GM21360 (cell line): ENCODE measurements at regions not wholly inside any gene's neighbourhood (a gene's known extent, or its start where the extent isn't known, plus 50 kb on each side); places are given as distances from the start of the nearest gene placed in this dataset.

Source experiments
- ATAC-seq: cut with Tn5 transposase; IDR thresholded peaks from one replicate; pipeline ENCODE4 v1.9.1; 2021; ENCODE audit warnings: mild to moderate bottlenecking, moderate library complexity; ENCODE audit not compliant: unreplicated experiment

- no peak for ATAC-seq
These were observed 535.6 kb downstream of the QKI start for GRCh38 chr6:163950159-163950558.

DNA sequence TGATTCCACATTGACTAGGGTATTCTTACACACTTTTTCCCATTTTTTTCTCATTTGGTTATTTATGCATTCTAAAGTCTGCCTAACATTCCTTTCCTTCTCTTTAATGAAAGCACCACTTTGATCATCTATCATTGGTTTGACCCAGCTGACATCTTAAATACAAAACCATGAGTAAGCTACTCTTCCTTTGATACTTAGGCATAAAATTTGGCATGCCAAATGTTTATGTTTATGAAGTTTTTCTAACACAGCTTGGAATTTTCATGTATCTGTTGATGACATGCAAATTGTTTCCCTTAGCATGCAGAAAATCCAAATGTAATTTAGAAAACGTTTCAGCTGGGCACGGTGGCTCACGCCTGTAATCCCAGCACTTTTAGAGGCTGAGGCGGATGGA, 534.9 kb downstream of the QKI start:
- no peak for ATAC-seq

- no peak for ATAC-seq
These were observed 533.7 kb downstream of the QKI start for GRCh38 chr6:163948250-163948649.

DNA sequence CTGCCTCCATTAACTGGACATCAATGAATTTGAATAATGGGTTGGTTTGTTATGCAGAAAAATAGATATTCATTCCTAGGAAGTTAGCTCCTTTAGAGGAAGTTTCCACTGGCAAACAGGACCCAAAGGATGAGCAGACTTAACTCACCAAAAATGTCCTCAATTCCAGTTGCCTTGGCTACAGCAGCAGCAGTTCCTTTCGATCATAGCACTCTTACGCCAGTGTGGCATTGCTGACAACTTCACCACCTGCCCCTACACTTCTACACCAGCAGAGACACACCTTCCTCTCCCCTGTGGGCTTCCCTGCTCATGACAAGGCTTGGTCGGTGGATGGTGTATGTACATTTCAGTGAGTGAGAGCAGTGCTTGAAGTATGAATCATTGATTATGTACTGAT, 532.8 kb downstream of the QKI start:
- no peak for ATAC-seq

DNA sequence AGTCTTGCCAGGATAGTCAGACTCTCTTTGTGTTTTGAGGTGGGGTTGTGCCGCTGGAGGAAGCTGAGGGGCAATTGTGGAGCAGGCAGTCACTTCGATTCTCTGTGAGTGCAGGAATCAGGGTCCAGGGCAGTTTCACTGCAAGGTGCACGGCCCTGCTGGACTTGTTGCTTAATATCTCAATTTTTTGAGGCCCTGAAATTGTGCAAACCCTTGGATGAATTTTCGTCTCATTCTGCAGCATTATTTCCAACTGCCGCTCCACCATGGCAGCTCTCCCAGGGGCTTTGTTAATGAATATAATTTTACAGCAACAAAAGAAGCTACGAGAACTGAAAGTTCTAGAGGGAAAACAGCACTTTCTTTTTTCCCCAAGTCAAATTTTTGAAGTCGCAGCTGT, 531.9 kb downstream of the QKI start:
- ATAC-seq, result no peak

DNA sequence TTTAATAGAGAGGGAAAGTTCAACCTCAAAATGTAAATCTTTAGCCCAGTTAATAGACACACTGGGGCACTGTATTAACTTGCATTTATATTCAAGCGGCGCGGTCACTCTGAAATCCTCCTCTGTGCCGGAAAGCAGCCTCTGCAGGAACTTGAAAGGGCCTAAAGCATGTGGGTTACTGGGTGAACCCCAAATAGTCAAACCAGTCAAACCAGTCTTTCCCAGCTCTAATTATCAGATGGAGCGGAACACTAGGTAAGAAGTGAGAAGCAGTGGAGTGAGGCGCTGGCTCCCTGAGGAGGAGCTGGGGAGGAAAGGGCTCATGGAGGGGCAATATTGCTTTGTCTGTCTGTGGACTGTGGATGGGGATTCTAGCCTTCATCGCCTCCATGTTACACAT, 531.3 kb downstream of the QKI start:
- ATAC-seq, result no peak

- ATAC-seq, result no peak
These were observed 530.4 kb downstream of the QKI start for GRCh38 chr6:163944897-163945296.

DNA sequence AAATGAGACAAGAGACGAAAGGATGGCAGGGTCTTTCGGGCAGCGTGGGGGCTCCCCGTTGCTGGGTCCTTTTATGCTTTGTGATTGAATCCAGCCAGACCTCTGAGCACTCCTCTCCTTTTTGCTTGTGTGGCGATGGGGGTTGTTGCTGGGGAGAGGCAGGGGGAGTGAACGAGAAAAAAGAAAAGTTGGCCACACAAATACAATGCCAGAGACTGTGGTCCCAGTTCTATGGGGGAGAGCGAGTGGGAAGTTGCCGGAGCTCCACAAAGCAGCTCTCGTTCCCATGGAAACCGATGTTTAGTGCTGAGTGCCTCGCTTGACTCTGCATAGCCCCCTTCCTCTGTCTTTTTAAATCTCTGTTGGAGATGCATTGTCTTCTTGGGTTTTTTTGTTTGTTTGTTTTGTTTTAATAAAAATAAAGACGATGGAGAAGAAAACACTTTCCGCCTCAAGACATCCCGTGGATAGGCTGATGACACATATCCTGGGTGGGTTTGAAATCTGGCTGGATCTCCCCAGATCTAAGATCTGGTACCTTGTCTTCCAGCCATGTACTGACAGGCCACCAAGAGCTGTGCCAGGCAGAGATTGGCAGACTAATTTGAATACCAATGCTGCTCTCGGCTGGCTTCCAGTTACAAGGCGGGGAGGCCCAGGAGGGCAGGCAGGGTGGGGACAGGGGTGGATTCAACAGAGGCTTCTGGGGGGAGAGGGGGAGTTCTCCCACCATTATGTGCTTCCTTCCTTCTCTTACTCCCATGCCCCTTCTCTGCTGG, 529.3 kb downstream of the QKI start:
- no peak for ATAC-seq

GRCh38 chr6:163942790-163943189, 528.3 kb downstream of the QKI start:
- no peak for ATAC-seq

DNA sequence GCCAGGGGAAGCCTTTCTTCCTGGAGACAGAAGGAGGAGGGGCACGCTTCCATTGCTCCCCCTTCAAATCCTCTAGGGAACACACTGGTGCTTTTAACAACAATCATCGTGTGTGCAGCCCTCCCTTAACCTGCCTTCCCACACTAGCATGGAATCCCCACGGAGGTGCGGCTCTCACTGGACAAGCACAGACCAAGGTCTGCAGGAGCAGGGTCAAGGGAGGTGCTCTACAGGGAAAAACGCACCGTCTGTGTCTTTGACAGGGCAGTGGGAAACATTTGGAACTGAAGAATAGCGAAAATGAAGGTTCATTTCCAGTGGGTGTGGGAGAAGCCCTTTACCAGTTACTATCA, 527.1 kb downstream of the QKI start:
- ATAC-seq, result no peak

- ATAC-seq, result no peak
These were observed 526.4 kb downstream of the QKI start for GRCh38 chr6:163940705-163941623.

DNA sequence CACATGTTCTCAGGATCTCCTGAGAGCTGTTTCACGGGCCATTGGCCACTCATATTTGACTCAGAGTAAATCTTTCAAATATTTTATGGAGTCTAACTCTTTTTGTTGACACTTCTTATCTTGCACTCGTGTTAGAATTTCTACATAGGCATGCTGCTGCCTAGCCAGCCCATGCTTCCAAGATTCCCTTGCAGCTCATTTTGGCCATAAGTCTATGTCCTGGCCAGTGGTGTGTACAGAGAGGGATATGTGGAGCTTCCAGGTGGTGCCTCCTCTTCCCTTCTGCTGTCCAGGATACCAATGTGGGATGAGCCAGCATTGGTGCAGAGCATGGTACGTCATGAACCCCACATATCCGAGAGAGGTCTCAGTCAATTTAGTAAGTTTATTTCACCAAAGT, 522.6 kb downstream of the QKI start:
- ATAC-seq, result no peak

- no peak for ATAC-seq
These were observed 520.7 kb downstream of the QKI start for GRCh38 chr6:163935158-163935762.

GRCh38 chr6:163930012-163930411, 515.5 kb downstream of the QKI start:
- ATAC-seq, result no peak

DNA sequence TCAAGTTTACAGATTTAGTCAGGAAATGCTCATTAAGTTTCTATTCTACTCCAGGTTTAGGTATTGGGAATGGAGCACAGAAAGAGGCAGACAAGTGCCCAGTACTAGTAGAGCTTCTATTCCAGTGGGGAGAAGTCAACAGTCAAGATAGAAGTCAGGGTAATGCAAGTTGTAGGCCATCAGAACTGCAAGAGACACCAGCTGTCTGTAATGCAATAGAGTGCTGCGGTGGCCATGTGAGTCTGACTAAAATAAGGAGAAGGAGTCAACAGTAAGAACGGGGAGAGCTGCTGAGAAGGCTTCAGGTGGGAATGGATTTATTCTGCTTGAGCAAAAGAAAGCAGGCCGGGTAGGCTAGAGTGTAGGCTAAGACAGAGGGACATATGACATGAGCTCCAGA, 515.0 kb downstream of the QKI start:
- ATAC-seq, result no peak

- ATAC-seq, result no peak
These were observed 512.1 kb downstream of the QKI start for GRCh38 chr6:163926642-163927041.

DNA sequence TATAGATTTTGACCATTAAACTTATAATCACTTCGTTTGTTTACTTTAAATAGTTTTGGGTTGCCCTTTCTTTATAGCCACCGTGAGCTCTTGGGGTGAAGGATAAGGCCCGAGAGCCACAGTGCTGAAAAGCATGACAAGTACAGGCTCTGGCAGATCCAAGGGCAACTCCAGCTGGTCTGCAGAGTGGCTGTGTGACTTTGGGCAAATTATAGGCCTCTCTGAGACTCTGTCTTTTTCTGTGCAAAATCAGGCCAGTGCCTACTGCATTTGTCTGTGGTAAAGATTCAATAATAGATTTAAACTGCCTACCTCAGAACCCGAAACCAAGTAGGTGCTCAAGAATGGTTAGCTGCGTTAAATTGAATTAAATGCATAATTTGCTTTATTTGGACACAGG, 511.3 kb downstream of the QKI start:
- ATAC-seq, result no peak

DNA sequence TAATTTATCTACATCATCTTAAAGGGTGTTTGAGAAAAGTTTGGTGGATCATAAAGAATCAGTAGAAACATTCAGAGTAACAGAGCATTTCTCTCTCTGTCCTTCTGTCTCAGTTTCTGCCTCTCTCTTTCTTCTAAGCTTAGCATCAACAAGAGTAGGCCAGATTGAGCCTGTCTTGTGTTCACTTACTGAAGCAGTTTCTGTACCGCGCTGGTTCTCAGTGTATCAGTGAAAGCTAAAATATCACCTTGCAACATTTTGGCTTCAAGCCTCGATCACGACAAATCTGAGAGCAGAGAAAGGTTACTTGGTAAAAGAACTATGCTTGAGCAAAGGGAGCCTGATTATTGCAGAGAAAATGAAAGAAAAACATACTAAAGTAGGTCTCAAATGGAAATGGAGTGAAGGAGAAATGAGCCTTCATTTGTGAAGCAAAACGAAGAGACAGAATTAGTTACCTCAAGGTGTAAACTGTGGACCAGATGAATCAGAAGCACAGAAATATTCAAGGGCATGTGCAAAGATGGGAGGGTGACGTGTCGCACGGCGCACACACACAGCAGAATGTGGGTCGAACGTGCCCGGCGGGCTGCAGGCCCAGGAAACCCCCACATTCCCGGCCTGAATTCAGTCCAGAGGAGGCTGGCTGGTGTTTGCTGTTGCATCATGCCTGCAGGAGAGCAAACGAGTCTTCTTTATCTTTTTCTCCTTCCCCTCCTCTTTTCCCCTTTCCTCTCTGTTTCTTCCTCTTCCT, 509.3 kb downstream of the QKI start:
- ATAC-seq, result no peak

DNA sequence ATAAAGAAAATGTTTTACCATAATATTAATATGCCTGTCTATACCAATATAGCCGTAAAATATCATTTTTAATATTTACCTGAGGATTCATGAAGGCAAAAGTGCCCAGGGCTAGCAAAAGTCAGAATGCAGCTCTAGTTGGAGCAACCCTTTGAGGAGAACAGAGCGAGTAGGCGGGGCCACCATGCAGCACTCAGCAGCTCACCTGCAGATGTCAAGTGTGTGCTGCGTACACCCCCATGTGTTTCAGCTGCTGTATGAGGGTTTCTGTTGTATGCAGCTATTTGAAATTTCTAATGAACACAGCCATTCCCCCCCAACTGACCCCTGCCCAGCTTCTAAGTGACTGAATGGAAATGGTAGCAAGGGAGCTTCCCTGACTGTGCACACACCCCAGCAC, 508.0 kb downstream of the QKI start:
- ATAC-seq, result no peak

GRCh38 chr6:163919652-163920051, 505.1 kb downstream of the QKI start:
- no peak for ATAC-seq
